ENCODE measurements at regions not wholly inside any gene's neighbourhood (a gene's known extent, or its start where the extent isn't known, plus 50 kb on each side); places are given as distances from the start of the nearest gene placed in this dataset.
"Not testable (repeated sequence)": the region's sequence is repeated elsewhere in the genome, so short reads cannot be mapped to it uniquely, and the experiment has no call there.

DNA sequence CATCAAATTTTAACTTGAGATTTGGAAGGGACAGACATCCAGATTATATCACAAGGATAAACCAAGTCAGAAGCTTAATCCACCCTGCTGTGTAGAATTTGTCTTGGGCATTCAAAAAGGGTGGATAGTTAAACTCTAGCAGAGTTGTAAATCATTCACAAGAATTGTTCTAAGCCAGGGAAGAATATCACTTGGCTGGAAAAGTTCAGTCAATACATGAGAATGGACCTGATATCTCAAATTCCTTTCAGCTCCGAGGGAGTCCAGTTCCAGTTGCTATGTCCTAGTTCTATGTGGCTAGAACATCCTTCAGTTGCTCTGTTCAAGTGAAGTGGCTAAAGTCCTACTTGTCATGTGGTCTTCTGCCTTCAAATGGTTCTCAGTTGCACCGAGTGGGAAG is 351.8 kb upstream of the JARID2 start:
- Mint-ChIP-seq H3K4me1 (peaks cover 21% of the 10 kb centered on the region), H3K9me3 (peaks cover 13% of the 10 kb centered on the region), H3K27me3 (ENCODE audit: low read depth) (no peaks in the 10 kb centered on the region), H3K4me3 (no peak overlapping the region), H3K27ac (ENCODE audit: unreplicated experiment) (no peak overlapping the region), H3K36me3 (ENCODE audit: low read depth) (no peaks in the 10 kb centered on the region)
- DNase-seq (ENCODE audit: low read depth, low spot score) = no peak
- TF ChIP-seq, protein P1, sequence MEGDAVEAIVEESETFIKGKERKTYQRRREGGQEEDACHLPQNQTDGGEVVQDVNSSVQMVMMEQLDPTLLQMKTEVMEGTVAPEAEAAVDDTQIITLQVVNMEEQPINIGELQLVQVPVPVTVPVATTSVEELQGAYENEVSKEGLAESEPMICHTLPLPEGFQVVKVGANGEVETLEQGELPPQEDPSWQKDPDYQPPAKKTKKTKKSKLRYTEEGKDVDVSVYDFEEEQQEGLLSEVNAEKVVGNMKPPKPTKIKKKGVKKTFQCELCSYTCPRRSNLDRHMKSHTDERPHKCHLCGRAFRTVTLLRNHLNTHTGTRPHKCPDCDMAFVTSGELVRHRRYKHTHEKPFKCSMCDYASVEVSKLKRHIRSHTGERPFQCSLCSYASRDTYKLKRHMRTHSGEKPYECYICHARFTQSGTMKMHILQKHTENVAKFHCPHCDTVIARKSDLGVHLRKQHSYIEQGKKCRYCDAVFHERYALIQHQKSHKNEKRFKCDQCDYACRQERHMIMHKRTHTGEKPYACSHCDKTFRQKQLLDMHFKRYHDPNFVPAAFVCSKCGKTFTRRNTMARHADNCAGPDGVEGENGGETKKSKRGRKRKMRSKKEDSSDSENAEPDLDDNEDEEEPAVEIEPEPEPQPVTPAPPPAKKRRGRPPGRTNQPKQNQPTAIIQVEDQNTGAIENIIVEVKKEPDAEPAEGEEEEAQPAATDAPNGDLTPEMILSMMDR (conservative IDR thresholded peaks at IDR 0.05) = no peak

DNA sequence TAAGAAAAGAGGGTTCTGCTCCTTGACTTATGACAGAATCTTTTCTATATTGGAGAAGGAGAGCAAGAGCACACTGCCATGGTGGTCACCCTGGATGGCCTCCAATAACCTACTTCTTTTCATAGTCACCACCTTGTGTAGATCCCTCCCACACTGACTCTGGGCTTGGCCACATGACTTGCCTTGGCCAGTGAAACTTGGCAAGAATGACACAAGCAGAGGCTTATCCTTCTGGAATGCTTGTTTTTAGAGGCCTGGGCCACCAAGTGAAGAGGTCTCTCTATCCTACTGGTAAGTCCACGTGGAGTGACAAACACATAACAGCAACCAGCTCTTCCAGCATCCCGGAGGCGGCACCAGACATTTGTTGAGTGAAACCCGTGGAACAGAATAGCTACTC is 349.4 kb upstream of the JARID2 start:
- no peak for DNase-seq (ENCODE audit: low read depth, low spot score)
- H3K27me3 Mint-ChIP-seq (ENCODE audit: low read depth) = no peaks in the 10 kb centered on the region
- TF ChIP-seq, protein P1 (conservative IDR thresholded peaks at IDR 0.05) = no peak
- no peaks in the 10 kb centered on the region for H3K36me3 Mint-ChIP-seq (ENCODE audit: low read depth)
- H3K27ac Mint-ChIP-seq (ENCODE audit: unreplicated experiment) = no peak overlapping the region
- H3K9me3 Mint-ChIP-seq = peaks cover 13% of the 10 kb centered on the region
- H3K4me3 Mint-ChIP-seq = no peak overlapping the region
- peaks cover 11% of the 10 kb centered on the region for H3K4me1 Mint-ChIP-seq

DNA sequence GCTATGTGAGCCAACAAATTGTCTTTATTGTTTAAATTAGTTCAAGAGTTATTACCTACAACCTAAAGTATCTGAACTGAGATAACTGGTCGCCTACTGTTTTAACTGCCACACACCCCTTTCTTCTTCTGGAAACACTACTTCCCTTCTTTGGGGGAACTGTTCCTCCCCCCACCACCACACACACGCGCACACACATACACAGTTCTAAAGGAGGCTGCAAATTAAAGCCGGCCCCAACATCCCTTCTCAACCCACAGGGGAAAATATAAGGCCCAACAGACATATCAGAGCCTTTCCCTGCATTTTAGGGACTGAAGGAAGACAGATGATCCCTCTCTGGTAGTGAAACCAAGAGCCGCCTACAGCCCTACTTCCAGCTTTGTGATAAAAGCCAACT is 348.0 kb upstream of the JARID2 start:
- H3K27ac Mint-ChIP-seq (ENCODE audit: unreplicated experiment) = no peak overlapping the region
- no peaks in the 10 kb centered on the region for H3K27me3 Mint-ChIP-seq (ENCODE audit: low read depth)
- no peaks in the 10 kb centered on the region for H3K36me3 Mint-ChIP-seq (ENCODE audit: low read depth)
- H3K4me3 Mint-ChIP-seq = no peak overlapping the region
- DNase-seq (ENCODE audit: low read depth, low spot score) = no peak
- TF ChIP-seq, protein P1 (conservative IDR thresholded peaks at IDR 0.05) = no peak
- H3K4me1 Mint-ChIP-seq = peaks cover 5% of the 10 kb centered on the region
- peaks cover 13% of the 10 kb centered on the region for H3K9me3 Mint-ChIP-seq

DNA sequence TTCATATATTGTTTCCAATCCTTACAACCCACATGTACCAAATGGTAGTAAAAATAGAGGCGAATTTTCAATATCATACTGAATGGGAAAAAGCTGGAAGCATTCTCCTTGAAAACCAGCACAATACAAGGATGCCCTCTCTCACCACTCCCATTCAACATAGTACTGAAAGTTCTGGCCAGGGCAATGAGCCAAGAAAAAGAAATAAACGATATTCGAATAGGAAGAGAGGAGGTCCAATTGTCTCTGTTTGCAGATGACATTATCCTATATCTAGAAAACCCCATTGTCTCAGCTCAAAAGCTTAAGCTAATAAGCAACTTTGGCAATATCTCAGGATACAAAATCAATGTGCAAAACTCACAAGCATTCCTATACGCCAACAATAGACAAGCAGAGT is 346.4 kb upstream of the JARID2 start:
- not testable (repeated sequence) for H3K27me3 Mint-ChIP-seq (ENCODE audit: low read depth); H3K4me1 Mint-ChIP-seq; H3K27ac Mint-ChIP-seq (ENCODE audit: unreplicated experiment); H3K36me3 Mint-ChIP-seq (ENCODE audit: low read depth); DNase-seq (ENCODE audit: low read depth, low spot score); H3K9me3 Mint-ChIP-seq; H3K4me3 Mint-ChIP-seq

DNA sequence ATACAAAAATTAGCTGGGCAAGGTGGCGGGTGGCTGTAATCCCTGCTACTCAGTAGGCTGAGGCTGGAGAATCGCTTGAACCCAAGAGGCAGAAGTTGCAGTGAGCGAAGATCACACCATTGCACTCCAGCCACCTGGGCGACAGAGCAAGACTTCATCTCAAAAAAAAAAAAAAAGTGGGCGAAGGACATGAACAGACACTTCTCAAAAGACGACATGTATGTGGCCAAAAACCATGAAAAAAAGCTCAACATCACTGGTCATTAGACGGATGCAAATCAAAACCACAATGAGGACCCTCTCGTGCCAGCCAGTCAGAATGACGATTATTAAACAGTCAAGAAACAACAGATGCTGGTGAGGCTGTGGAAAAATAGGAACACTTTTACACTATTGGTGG is 344.9 kb upstream of the JARID2 start:
- TF ChIP-seq, protein P1 (conservative IDR thresholded peaks at IDR 0.05) = no peak
- peaks cover 5% of the 10 kb centered on the region for H3K9me3 Mint-ChIP-seq
- no peaks in the 10 kb centered on the region for H3K27me3 Mint-ChIP-seq (ENCODE audit: low read depth)
- DNase-seq (ENCODE audit: low read depth, low spot score) = no peak
- peaks cover 5% of the 10 kb centered on the region for H3K4me1 Mint-ChIP-seq
- no peaks in the 10 kb centered on the region for H3K36me3 Mint-ChIP-seq (ENCODE audit: low read depth)
- H3K27ac Mint-ChIP-seq (ENCODE audit: unreplicated experiment) = no peak overlapping the region
- H3K4me3 Mint-ChIP-seq = no peak overlapping the region

DNA sequence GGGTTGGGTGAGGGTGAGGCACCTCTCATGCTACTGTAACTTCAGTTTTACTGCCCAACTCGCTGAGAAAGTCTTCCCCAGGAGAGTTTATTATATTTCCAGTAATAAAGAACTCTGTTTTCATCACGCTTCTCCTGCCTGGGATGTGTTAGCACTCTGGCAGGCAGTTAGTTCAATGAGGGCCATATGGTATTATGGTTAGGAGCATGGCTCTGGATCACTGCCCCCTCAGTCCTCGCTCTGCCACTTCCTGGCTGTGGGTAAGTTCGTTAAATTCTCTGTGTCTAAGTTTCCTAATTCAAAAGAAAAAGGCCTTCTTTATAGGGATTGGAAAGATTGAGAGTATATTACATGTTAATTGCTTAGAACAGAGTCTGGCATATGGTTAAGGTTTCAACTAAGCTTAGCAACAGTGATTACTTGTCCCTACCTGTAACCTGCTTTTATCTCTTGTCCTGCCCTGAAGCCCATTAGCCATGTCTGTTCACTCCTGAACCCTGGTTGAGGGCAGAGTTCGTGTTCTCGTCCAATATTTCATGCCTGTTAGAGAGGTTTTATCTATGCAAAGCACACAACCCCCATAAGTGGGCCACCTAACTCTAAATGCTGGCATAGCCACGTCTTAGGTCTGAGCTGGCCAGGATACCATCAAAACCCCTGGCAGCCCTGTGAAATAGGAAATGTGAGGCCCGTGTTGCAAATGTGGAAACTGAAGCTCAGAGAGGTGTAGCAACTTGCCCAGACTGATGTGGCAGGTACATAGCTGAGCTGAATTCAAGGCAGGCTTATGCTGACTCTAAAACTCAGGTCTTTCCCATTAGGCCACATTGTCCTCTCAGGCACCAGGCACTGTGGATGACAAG is 342.5 kb upstream of the JARID2 start:
- no peaks in the 10 kb centered on the region for H3K4me1 Mint-ChIP-seq
- H3K4me3 Mint-ChIP-seq = no peak overlapping the region
- H3K27me3 Mint-ChIP-seq (ENCODE audit: low read depth) = no peaks in the 10 kb centered on the region
- TF ChIP-seq, protein P1 (conservative IDR thresholded peaks at IDR 0.05) = no peak
- no peaks in the 10 kb centered on the region for H3K36me3 Mint-ChIP-seq (ENCODE audit: low read depth)
- H3K27ac Mint-ChIP-seq (ENCODE audit: unreplicated experiment) = peak overlapping the region; percentile 35
- H3K9me3 Mint-ChIP-seq = peaks cover 5% of the 10 kb centered on the region
- DNase-seq (ENCODE audit: low read depth, low spot score) = no peak
